ENCODE measurements at regions not wholly inside any gene's neighbourhood (a gene's known extent, or its start where the extent isn't known, plus 50 kb on each side); places are given as distances from the start of the nearest gene placed in this dataset.

DNA sequence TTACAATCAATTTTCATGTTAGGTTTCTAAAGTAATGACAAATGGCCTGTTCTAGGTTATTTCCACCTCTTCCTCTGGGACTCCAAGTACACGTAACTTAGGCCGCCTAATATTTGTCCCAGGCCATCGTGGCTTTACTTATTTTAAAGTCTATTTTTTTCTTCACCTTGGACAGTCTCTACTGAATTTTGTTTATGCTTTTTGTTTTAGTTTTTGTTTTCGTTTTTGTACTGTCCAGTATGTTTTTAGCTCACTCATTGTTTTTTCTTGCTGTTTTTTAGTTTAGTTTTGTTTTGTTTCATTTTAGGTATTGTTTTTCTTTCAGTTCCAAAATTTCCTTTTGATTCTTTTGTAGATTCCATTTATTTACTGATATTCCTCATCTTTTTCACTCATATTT lies 187.7 kb upstream of the RNPC3 start:
- no peaks in the 10 kb centered on the region for H3K79me2 ChIP-seq (ENCODE audit: insufficient read depth, low read length)
- RAD21 ChIA-PET (ENCODE audit: low non-redundant PET in 1 of 2, low total read pairs in 2 of 2, uncharacterized antibody in 2 of 2, unreplicated experiment in 2 of 2): no interaction called here
- ATAC-seq: no peak
- H3K27ac ChIP-seq (ENCODE audit: low read depth, low read length): no peak overlapping the region
- H3K4me1 ChIP-seq (ENCODE audit: control insufficient read depth in 1 of 2, insufficient read depth in 2 of 2, low read length in 2 of 2): no peaks in the 10 kb centered on the region
- no peak for DNase-seq (ENCODE audit: low read depth, low spot score)
- no peaks in the 10 kb centered on the region for H4K20me1 ChIP-seq (ENCODE audit: insufficient read depth)
- H3K4me3 ChIP-seq (replicated peaks in 1 of 2; ENCODE audit: low read depth in 1 of 2, low read length in 2 of 2): no peak overlapping the region
- no peaks in the 10 kb centered on the region for H3K36me3 ChIP-seq (ENCODE audit: control insufficient read depth in 1 of 2, insufficient read depth in 2 of 2, low read length in 2 of 2)
- CTCF ChIA-PET: no interaction called here
- intact Hi-C loops (cut with micrococcal nuclease): no loop called here
- H3K4me2 ChIP-seq (ENCODE audit: low read length): no peak overlapping the region
- no peaks in the 10 kb centered on the region for H3K27me3 ChIP-seq (ENCODE audit: insufficient read depth, low read length)
- no peak overlapping the region for H2AFZ ChIP-seq (ENCODE audit: low read depth, low read length, poor library complexity, severe bottlenecking)
- TF ChIP-seq, protein P1, sequence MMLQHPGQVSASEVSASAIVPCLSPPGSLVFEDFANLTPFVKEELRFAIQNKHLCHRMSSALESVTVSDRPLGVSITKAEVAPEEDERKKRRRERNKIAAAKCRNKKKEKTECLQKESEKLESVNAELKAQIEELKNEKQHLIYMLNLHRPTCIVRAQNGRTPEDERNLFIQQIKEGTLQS (IDR thresholded peaks at IDR 0.05): no peak
- no peak for TF ChIP-seq SRF (IDR thresholded peaks at IDR 0.05; ENCODE audit: low read depth)
- TF ChIP-seq, protein P2, sequence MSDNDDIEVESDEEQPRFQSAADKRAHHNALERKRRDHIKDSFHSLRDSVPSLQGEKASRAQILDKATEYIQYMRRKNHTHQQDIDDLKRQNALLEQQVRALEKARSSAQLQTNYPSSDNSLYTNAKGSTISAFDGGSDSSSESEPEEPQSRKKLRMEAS (IDR thresholded peaks at IDR 0.05): no peak
- TF ChIP-seq EGR1 (IDR thresholded peaks at IDR 0.05; ENCODE audit: low read depth): no peak
- no peak for TF ChIP-seq ZFX (IDR thresholded peaks at IDR 0.05)
- TF ChIP-seq POLR2AphosphoS5 (IDR thresholded peaks at IDR 0.05; ENCODE audit: low read depth, low read length): no peak
- no peak for TF ChIP-seq JUND (IDR thresholded peaks at IDR 0.05)
- TF ChIP-seq ZNF274 (IDR thresholded peaks at IDR 0.05; ENCODE audit: low read depth, low read length): no peak
- TF ChIP-seq RAD21 (IDR thresholded peaks at IDR 0.05; ENCODE audit: low read depth): no peak
- no peak for TF ChIP-seq YY1 (IDR thresholded peaks at IDR 0.05; ENCODE audit: extremely low read depth, insufficient replicate concordance, low read depth, low read length)
- no peak for TF ChIP-seq CEBPB (IDR thresholded peaks at IDR 0.05; ENCODE audit: low read depth)
- TF ChIP-seq SP1 (IDR thresholded peaks at IDR 0.05; ENCODE audit: low read depth): no peak
- TF ChIP-seq, protein P3, sequence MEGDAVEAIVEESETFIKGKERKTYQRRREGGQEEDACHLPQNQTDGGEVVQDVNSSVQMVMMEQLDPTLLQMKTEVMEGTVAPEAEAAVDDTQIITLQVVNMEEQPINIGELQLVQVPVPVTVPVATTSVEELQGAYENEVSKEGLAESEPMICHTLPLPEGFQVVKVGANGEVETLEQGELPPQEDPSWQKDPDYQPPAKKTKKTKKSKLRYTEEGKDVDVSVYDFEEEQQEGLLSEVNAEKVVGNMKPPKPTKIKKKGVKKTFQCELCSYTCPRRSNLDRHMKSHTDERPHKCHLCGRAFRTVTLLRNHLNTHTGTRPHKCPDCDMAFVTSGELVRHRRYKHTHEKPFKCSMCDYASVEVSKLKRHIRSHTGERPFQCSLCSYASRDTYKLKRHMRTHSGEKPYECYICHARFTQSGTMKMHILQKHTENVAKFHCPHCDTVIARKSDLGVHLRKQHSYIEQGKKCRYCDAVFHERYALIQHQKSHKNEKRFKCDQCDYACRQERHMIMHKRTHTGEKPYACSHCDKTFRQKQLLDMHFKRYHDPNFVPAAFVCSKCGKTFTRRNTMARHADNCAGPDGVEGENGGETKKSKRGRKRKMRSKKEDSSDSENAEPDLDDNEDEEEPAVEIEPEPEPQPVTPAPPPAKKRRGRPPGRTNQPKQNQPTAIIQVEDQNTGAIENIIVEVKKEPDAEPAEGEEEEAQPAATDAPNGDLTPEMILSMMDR (IDR thresholded peaks at IDR 0.05 in 2 of 3, conservative IDR thresholded peaks at IDR 0.05 in 1 of 3; ENCODE audit: borderline replicate concordance in 1 of 3, insufficient read depth in 1 of 3, low read depth in 2 of 3, low read length in 2 of 3): no peak
- no peak for TF ChIP-seq ELF1 (IDR thresholded peaks at IDR 0.05; ENCODE audit: borderline replicate concordance, low read depth)
- TF ChIP-seq, protein P4, sequence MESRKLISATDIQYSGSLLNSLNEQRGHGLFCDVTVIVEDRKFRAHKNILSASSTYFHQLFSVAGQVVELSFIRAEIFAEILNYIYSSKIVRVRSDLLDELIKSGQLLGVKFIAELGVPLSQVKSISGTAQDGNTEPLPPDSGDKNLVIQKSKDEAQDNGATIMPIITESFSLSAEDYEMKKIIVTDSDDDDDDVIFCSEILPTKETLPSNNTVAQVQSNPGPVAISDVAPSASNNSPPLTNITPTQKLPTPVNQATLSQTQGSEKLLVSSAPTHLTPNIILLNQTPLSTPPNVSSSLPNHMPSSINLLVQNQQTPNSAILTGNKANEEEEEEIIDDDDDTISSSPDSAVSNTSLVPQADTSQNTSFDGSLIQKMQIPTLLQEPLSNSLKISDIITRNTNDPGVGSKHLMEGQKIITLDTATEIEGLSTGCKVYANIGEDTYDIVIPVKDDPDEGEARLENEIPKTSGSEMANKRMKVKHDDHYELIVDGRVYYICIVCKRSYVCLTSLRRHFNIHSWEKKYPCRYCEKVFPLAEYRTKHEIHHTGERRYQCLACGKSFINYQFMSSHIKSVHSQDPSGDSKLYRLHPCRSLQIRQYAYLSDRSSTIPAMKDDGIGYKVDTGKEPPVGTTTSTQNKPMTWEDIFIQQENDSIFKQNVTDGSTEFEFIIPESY (IDR thresholded peaks at IDR 0.05; ENCODE audit: extremely low read depth, insufficient replicate concordance, low read length): no peak
- TF ChIP-seq TCF7L2 (IDR thresholded peaks at IDR 0.05; ENCODE audit: borderline replicate concordance, extremely low read depth, insufficient read depth, insufficient read length): no peak
- no peak for TF ChIP-seq FOSL1 (IDR thresholded peaks at IDR 0.05; ENCODE audit: low read depth)
- TF ChIP-seq POLR2A (IDR thresholded peaks at IDR 0.05; ENCODE audit: borderline replicate concordance, extremely low read depth, insufficient read depth, insufficient read length): no peak
- TF ChIP-seq CBX3 (IDR thresholded peaks at IDR 0.05; ENCODE audit: low read depth): no peak
- POLR2A ChIA-PET: no interaction called here
- no peaks in the 10 kb centered on the region for H3K9me2 ChIP-seq (ENCODE audit: insufficient read depth)
- H3K9me3 ChIP-seq (ENCODE audit: control insufficient read depth in 1 of 2, insufficient read depth in 1 of 2, low read depth in 1 of 2, low read length in 2 of 2): no peaks in the 10 kb centered on the region
- BruUV-seq (replicated peaks): no TSS peak
- H3K9ac ChIP-seq (ENCODE audit: low read length): no peak overlapping the region

Measured in HCT116 (cell line).